ENCODE measurements at regions not wholly inside any gene's neighbourhood (a gene's known extent, or its start where the extent isn't known, plus 50 kb on each side); places are given as distances from the start of the nearest gene placed in this dataset.

DNA sequence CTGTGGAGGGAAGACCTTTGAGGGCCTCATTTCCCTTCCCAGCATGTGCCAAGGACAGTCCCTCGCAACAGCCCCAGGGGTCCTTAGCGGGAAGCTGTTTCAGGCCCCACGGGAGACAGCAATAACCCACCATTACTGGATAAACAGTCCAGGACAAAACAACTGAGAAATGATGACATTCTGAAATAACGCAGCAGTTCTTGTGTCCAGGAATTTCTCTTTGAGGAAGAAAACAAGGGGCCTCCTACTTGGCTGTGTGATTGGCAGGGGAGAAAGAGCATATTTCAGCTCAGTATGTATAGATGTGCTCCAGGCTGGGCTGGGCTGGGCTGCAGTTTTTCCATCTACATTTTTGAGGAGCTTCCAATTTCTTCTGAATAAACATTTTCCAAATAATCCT, 82.2 kb upstream of the THBS1 start:
- no peaks in the 10 kb centered on the region for H3K36me3 ChIP-seq (replicated peaks; ENCODE audit: insufficient read depth, low read length)
- no peaks in the 10 kb centered on the region for H3K9me3 ChIP-seq (replicated peaks; ENCODE audit: insufficient read depth, low read length)
- no peak for DNase-seq
- no peak overlapping the region for H3K27ac ChIP-seq (ENCODE audit: low read length)
- no peaks in the 10 kb centered on the region for H4K20me1 ChIP-seq (ENCODE audit: insufficient read depth, low read length)
- H3K9me2 ChIP-seq (replicated peaks; ENCODE audit: insufficient read depth, low read length) = no peaks in the 10 kb centered on the region
- H3K79me2 ChIP-seq (ENCODE audit: low read length) = no peaks in the 10 kb centered on the region
- no peak overlapping the region for H3K9ac ChIP-seq (ENCODE audit: low read length)
- peaks cover 15% of the 10 kb centered on the region for H3F3A ChIP-seq (ENCODE audit: insufficient read depth, low read length)
- H3K4me1 ChIP-seq (ENCODE audit: low read length) = peaks cover 23% of the 10 kb centered on the region
- TF ChIP-seq CTCF (IDR thresholded peaks at IDR 0.05; ENCODE audit: low read length) (no peak), EZH2 (optimal IDR thresholded peaks at IDR 0.05; ENCODE audit: low read depth, low read length) (no peak), EZH2phosphoT487 (IDR thresholded peaks at IDR 0.05; ENCODE audit: low read length) (no peak)
- H3K4me3 ChIP-seq (ENCODE audit: low read length) = no peak overlapping the region
- H3K27me3 ChIP-seq (replicated peaks; ENCODE audit: insufficient read depth, low read length) = no peaks in the 10 kb centered on the region
- no peak overlapping the region for H3K4me2 ChIP-seq (ENCODE audit: low read depth, low read length)
- H2AFZ ChIP-seq (ENCODE audit: low read length) = no peak overlapping the region

- H2AFZ ChIP-seq (ENCODE audit: low read length) = no peak overlapping the region
- DNase-seq = no peak
- peaks cover 15% of the 10 kb centered on the region for H3F3A ChIP-seq (ENCODE audit: insufficient read depth, low read length)
- H3K27me3 ChIP-seq (replicated peaks; ENCODE audit: insufficient read depth, low read length) = no peaks in the 10 kb centered on the region
- H3K79me2 ChIP-seq (ENCODE audit: low read length) = no peaks in the 10 kb centered on the region
- H3K4me3 ChIP-seq (ENCODE audit: low read length) = no peak overlapping the region
- no peaks in the 10 kb centered on the region for H3K9me3 ChIP-seq (replicated peaks; ENCODE audit: insufficient read depth, low read length)
- H3K27ac ChIP-seq (ENCODE audit: low read length) = no peak overlapping the region
- H3K9me2 ChIP-seq (replicated peaks; ENCODE audit: insufficient read depth, low read length) = no peaks in the 10 kb centered on the region
- TF ChIP-seq EZH2 (optimal IDR thresholded peaks at IDR 0.05; ENCODE audit: low read depth, low read length) (no peak), CTCF (IDR thresholded peaks at IDR 0.05; ENCODE audit: low read length) (no peak), EZH2phosphoT487 (IDR thresholded peaks at IDR 0.05; ENCODE audit: low read length) (no peak)
- H3K9ac ChIP-seq (ENCODE audit: low read length) = no peak overlapping the region
- no peaks in the 10 kb centered on the region for H4K20me1 ChIP-seq (ENCODE audit: insufficient read depth, low read length)
- H3K36me3 ChIP-seq (replicated peaks; ENCODE audit: insufficient read depth, low read length) = no peaks in the 10 kb centered on the region
- peaks cover 23% of the 10 kb centered on the region for H3K4me1 ChIP-seq (ENCODE audit: low read length)
- no peak overlapping the region for H3K4me2 ChIP-seq (ENCODE audit: low read depth, low read length)
These were observed 81.8 kb upstream of the THBS1 start for GRCh38 chr15:39499042-39499441.

- Histone ChIP-seq H4K20me1 (ENCODE audit: insufficient read depth, low read length) (no peaks in the 10 kb centered on the region), H3F3A (ENCODE audit: insufficient read depth, low read length) (peaks cover 15% of the 10 kb centered on the region), H3K27ac (ENCODE audit: low read length) (no peak overlapping the region), H3K9me2 (replicated peaks; ENCODE audit: insufficient read depth, low read length) (no peaks in the 10 kb centered on the region), H3K9ac (ENCODE audit: low read length) (no peak overlapping the region), H3K79me2 (ENCODE audit: low read length) (no peaks in the 10 kb centered on the region), H3K4me1 (ENCODE audit: low read length) (peaks cover 23% of the 10 kb centered on the region), H2AFZ (ENCODE audit: low read length) (no peak overlapping the region), H3K9me3 (replicated peaks; ENCODE audit: insufficient read depth, low read length) (no peaks in the 10 kb centered on the region), H3K27me3 (replicated peaks; ENCODE audit: insufficient read depth, low read length) (no peaks in the 10 kb centered on the region), H3K4me2 (ENCODE audit: low read depth, low read length) (no peak overlapping the region), H3K36me3 (replicated peaks; ENCODE audit: insufficient read depth, low read length) (no peaks in the 10 kb centered on the region), H3K4me3 (ENCODE audit: low read length) (no peak overlapping the region)
- TF ChIP-seq EZH2phosphoT487 (IDR thresholded peaks at IDR 0.05; ENCODE audit: low read length) = no peak
- no peak for TF ChIP-seq CTCF (IDR thresholded peaks at IDR 0.05; ENCODE audit: low read length)
- no peak for TF ChIP-seq EZH2 (optimal IDR thresholded peaks at IDR 0.05; ENCODE audit: low read depth, low read length)
- no peak for DNase-seq
These were observed 81.2 kb upstream of the THBS1 start for GRCh38 chr15:39499681-39500080.

Data from MM.1S (cell line).